Fibroblast of villous mesenchyme (primary cell): ENCODE measurements at regions not wholly inside any gene's neighbourhood (a gene's known extent, or its start where the extent isn't known, plus 50 kb on each side); places are given as distances from the start of the nearest gene placed in this dataset.
"Not testable (repeated sequence)": the region's sequence is repeated elsewhere in the genome, so short reads cannot be mapped to it uniquely, and the experiment has no call there.

ENCODE experiments used
- DNase-seq: peaks from one replicate; pipeline ENCODE4 v3.0.0-alpha.2; 2010; ENCODE audit warnings: low read depth
- H3K4me3 ChIP-seq: 2 replicates; pipeline ENCODE4 v1.5.1; 2011; ENCODE audit warnings: low read depth, mild to moderate bottlenecking, low read length
- CTCF ChIP-seq: IDR thresholded peaks from 2 replicates; pipeline ENCODE4 v1.5.1; 2012; ENCODE audit warnings: low read depth, mild to moderate bottlenecking, low read length; ENCODE audit not compliant: insufficient read depth

GRCh38 chr4:129282293-129282692 is 186.3 kb downstream of the C4orf33 start:
- no peak for TF ChIP-seq CTCF
- no peak overlapping the region for H3K4me3 ChIP-seq
- DNase-seq, result no peak

DNA sequence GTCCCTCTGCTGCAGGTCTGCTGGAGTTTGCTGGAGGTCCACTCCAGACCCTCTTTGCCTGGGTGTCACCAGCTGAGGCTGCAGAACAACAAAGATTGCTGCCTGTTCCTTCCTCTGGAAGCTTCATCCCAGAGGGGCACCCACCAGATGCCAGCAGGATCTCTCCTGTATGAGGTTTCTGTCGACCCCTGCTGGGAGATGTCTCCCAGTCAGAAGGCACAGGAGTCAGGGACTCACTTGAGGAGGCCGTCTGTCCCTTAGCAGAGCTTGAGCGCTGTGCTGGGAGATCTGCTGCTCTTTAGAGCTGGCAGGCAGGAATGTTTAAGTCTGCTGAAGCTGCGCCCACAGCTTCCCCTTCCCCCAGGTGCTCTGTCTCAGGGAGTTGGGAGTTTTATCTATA is 196.2 kb downstream of the C4orf33 start:
- not testable (repeated sequence) for DNase-seq

DNA sequence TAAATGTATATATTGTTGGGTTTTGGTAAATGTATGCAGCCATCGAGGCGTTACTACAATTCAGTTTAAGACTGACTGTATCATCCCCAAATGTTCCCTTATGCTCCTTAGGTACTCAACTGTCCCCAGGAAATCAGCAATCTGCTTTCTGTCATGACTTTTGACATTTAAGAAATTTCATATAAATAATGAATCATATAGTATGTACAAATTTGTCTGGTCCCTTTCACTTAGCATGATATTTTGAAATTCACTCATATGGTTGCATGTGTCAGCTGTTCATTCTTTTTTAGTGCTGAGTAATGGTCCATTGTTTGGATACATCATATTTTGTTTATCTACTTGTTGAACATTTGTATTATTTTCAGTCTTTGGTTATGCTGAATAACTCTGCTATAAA is 218.8 kb downstream of the C4orf33 start:
- H3K4me3 ChIP-seq, result no peak overlapping the region
- TF ChIP-seq CTCF, result no peak
- DNase-seq, result no peak

More for the DNA sequence above, 196.2 kb downstream of the C4orf33 start:
- H3K4me3 ChIP-seq, result not testable (repeated sequence)

GRCh38 chr4:129322920-129323319 is 227.0 kb downstream of the C4orf33 start:
- TF ChIP-seq CTCF, result no peak
- H3K4me3 ChIP-seq, result no peak overlapping the region
- no peak for DNase-seq

GRCh38 chr4:129323658-129324057 is 227.7 kb downstream of the C4orf33 start:
- no peak for DNase-seq
- no peak overlapping the region for H3K4me3 ChIP-seq
- no peak for TF ChIP-seq CTCF

- TF ChIP-seq CTCF, result no peak
- no peak overlapping the region for H3K4me3 ChIP-seq
- DNase-seq, result no peak
Observed at GRCh38 chr4:129326571-129327460, 230.9 kb downstream of the C4orf33 start.

DNA sequence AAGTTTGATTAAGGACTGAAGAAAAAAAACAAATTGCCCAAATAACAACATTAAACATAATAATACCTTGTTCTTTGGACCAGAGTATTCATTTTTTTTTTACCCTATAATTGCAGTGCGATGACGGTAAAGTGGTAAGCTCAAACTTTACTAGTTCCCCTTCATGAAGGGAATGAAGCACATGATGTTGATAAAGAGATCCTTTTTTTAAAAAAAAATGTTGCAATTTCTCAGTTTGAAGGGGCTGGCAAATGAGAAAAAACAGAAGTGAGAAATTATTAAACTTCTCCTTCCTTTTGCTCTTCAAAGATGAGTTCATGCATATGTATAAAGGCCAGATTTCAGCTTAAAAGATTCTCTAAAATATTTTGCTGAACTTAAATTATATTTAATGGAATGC is 231.7 kb downstream of the C4orf33 start:
- H3K4me3 ChIP-seq, result no peak overlapping the region
- no peak for DNase-seq
- TF ChIP-seq CTCF, result no peak
